ENCODE measurements at regions not wholly inside any gene's neighbourhood (a gene's known extent, or its start where the extent isn't known, plus 50 kb on each side); places are given as distances from the start of the nearest gene placed in this dataset.

DNA sequence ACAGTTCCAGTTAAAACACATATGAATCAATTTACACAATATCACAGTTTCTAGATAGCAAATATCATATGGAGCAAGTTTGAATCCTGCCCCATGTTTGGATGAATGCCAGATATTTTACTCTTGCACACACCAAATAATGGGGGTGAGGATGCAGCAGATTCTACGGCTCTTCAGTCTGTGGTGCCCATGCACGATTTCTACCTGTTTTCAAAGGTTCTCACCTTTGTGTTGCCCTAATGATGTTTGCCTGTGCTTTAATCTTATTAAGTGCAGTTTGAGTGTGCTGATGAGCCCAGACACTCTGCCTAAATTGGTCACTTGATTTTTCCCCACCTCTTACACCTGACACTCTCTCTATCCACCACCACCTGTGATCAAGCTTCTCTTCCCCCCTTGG, 119.6 kb downstream of the NPY start:
- TF ChIP-seq, protein P1, sequence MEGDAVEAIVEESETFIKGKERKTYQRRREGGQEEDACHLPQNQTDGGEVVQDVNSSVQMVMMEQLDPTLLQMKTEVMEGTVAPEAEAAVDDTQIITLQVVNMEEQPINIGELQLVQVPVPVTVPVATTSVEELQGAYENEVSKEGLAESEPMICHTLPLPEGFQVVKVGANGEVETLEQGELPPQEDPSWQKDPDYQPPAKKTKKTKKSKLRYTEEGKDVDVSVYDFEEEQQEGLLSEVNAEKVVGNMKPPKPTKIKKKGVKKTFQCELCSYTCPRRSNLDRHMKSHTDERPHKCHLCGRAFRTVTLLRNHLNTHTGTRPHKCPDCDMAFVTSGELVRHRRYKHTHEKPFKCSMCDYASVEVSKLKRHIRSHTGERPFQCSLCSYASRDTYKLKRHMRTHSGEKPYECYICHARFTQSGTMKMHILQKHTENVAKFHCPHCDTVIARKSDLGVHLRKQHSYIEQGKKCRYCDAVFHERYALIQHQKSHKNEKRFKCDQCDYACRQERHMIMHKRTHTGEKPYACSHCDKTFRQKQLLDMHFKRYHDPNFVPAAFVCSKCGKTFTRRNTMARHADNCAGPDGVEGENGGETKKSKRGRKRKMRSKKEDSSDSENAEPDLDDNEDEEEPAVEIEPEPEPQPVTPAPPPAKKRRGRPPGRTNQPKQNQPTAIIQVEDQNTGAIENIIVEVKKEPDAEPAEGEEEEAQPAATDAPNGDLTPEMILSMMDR (IDR thresholded peaks at IDR 0.05; ENCODE audit: insufficient read depth, low read length) = no peak
- TF ChIP-seq POLR2AphosphoS5 (IDR thresholded peaks at IDR 0.05; ENCODE audit: low read depth) = no peak
- TF ChIP-seq, protein P2, sequence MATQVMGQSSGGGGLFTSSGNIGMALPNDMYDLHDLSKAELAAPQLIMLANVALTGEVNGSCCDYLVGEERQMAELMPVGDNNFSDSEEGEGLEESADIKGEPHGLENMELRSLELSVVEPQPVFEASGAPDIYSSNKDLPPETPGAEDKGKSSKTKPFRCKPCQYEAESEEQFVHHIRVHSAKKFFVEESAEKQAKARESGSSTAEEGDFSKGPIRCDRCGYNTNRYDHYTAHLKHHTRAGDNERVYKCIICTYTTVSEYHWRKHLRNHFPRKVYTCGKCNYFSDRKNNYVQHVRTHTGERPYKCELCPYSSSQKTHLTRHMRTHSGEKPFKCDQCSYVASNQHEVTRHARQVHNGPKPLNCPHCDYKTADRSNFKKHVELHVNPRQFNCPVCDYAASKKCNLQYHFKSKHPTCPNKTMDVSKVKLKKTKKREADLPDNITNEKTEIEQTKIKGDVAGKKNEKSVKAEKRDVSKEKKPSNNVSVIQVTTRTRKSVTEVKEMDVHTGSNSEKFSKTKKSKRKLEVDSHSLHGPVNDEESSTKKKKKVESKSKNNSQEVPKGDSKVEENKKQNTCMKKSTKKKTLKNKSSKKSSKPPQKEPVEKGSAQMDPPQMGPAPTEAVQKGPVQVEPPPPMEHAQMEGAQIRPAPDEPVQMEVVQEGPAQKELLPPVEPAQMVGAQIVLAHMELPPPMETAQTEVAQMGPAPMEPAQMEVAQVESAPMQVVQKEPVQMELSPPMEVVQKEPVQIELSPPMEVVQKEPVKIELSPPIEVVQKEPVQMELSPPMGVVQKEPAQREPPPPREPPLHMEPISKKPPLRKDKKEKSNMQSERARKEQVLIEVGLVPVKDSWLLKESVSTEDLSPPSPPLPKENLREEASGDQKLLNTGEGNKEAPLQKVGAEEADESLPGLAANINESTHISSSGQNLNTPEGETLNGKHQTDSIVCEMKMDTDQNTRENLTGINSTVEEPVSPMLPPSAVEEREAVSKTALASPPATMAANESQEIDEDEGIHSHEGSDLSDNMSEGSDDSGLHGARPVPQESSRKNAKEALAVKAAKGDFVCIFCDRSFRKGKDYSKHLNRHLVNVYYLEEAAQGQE (IDR thresholded peaks at IDR 0.05; ENCODE audit: insufficient replicate concordance, low read depth) = no peak
- TF ChIP-seq GABPA (IDR thresholded peaks at IDR 0.05; ENCODE audit: low read depth) = no peak
